SK-N-SH (cell line): ENCODE measurements at regions not wholly inside any gene's neighbourhood (a gene's known extent, or its start where the extent isn't known, plus 50 kb on each side); places are given as distances from the start of the nearest gene placed in this dataset.

ENCODE experiments used
- CHD2 ChIP-seq: fragments of 150-350 bp; IDR thresholded peaks from 2 replicates; pipeline ENCODE4 v1.6.1; 2018; ENCODE audit warnings: low read length; ENCODE audit not compliant: partially characterized antibody
- CTCF ChIP-seq: fragments of 200-600 bp; sonication (generic); IDR thresholded peaks from 2 replicates; pipeline ENCODE4 v1.6.1; 2017; ENCODE audit warnings: antibody characterized with exemption, mild to moderate bottlenecking, moderate library complexity
- GATA2 ChIP-seq: sonication (generic); formaldehyde crosslinking; IDR thresholded peaks from 2 replicates; pipeline ENCODE4 v1.5.0; 2020; ENCODE audit warnings: mild to moderate bottlenecking, missing genetic modification reagents

- TF ChIP-seq GATA2 (no peak), CTCF (no peak), CHD2 (no peak)
Observed at GRCh38 chr10:32109603-32110002, 53.4 kb upstream of the KIF5B start.
